ENCODE measurements at regions not wholly inside any gene's neighbourhood (a gene's known extent, or its start where the extent isn't known, plus 50 kb on each side); places are given as distances from the start of the nearest gene placed in this dataset.
A peak's percentile ranks its signal among the peaks of the same experiment; 100 is the strongest.

DNA sequence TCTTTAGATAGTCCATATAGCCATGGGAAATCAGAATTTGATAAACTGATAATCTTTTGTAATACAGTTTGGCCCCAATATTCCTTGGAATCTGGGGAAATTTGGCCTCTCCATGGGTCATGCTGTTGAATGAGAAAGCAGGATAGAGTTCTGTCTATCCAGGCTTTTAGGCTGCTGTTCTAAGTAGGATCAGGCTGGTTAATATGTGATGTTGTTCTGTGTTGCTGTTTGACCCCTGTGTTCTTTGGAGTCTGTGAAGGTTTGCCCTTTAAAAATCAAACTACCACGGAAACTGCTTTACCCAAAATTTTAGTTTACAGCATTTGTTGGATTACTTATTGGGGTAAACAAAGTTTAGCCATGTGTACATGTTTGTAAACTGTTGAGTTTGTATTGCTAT, 114.5 kb downstream of the ZNF330 start:
- Histone ChIP-seq H3K4me1 (peaks cover 0 to 15% (median 8%) of the 10 kb centered on the region in 4 donors), H3K27me3 (no peaks in the 10 kb centered on the region), H3K36me3 (no peaks in the 10 kb centered on the region), H3K4me3 (no peak overlapping the region), H3K9me3 (no peaks in the 10 kb centered on the region), H3K27ac (peak overlapping the region in 1 of 4 donors; percentile 83)
- intact Hi-C loops (cut with DNase I) = loop anchor here (10.0 kb wide), 1 partner anchor 300 kb away; the partner anchor contains the start of gene IL15
- 79 to 86% methylated on average over 1 of the region's 1 CpG for WGBS, 2 donors
- no peak for DNase-seq
- TF ChIP-seq POLR2AphosphoS5 (IDR thresholded peaks at IDR 0.05) = no peak
- TF ChIP-seq POLR2A (IDR thresholded peaks at IDR 0.05) = no peak
- TF ChIP-seq EP300 (IDR thresholded peaks at IDR 0.05) = no peak
- TF ChIP-seq, protein P1, sequence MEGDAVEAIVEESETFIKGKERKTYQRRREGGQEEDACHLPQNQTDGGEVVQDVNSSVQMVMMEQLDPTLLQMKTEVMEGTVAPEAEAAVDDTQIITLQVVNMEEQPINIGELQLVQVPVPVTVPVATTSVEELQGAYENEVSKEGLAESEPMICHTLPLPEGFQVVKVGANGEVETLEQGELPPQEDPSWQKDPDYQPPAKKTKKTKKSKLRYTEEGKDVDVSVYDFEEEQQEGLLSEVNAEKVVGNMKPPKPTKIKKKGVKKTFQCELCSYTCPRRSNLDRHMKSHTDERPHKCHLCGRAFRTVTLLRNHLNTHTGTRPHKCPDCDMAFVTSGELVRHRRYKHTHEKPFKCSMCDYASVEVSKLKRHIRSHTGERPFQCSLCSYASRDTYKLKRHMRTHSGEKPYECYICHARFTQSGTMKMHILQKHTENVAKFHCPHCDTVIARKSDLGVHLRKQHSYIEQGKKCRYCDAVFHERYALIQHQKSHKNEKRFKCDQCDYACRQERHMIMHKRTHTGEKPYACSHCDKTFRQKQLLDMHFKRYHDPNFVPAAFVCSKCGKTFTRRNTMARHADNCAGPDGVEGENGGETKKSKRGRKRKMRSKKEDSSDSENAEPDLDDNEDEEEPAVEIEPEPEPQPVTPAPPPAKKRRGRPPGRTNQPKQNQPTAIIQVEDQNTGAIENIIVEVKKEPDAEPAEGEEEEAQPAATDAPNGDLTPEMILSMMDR (IDR thresholded peaks at IDR 0.05) = no peak

DNA sequence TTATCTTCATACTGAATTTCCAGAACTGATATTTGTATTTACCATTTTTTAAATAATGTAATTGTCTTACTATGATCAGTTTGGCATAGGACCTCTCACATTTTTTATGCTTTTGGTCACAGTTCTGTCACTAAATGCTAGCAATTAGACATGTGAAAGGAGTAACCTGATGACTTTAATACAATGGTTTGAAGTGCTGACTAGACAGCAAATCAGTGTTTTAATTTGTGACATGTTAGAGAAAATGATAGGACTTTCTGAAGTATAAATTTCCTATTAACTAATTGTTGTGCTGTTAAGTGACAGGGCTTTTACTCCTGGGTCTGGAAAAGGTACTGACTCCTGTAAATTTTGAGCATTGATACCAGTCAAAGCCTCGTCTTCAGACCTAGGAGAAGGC, 117.5 kb downstream of the ZNF330 start:
- WGBS, 2 donors = 90 to 95% methylated on average over 1 of the region's 1 CpG
- no peaks in the 10 kb centered on the region for H3K27me3 ChIP-seq
- intact Hi-C loops (cut with DNase I) = loop anchor here (10.0 kb wide), 1 partner anchor 297 kb away; the partner anchor contains the start of gene IL15
- no peak overlapping the region for H3K4me3 ChIP-seq
- H3K4me1 ChIP-seq = peaks cover 0 to 14% (median 8%) of the 10 kb centered on the region in 4 donors
- TF ChIP-seq EP300 (IDR thresholded peaks at IDR 0.05) (no peak), POLR2A (IDR thresholded peaks at IDR 0.05) (no peak)
- TF ChIP-seq, protein P1 (IDR thresholded peaks at IDR 0.05) = no peak
- H3K36me3 ChIP-seq = no peaks in the 10 kb centered on the region
- no peak overlapping the region for H3K27ac ChIP-seq
- no peaks in the 10 kb centered on the region for H3K9me3 ChIP-seq
- DNase-seq = no peak

DNA sequence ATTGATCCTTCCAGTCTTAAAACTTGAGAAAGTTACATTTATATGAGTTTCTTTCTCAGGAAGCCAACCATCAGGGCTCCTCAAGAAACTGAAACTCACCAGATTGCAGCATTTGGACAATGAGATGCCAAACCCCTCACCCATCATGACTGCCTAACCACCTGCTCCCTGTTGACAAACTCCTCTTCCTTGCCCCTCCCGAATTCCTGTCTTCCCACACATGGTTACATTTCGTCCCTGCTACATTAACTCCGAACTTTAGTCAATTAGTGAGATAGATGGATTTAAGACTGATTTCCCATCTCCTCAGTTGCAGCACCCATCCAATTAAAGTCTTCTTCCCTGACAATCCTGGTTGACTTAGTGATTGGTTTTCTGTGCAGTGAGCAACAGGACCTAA, 118.7 kb downstream of the ZNF330 start:
- no peak for TF ChIP-seq POLR2AphosphoS5 (IDR thresholded peaks at IDR 0.05)
- TF ChIP-seq, protein P1 (IDR thresholded peaks at IDR 0.05) = no peak
- TF ChIP-seq POLR2A (IDR thresholded peaks at IDR 0.05) = no peak
- TF ChIP-seq EP300 (IDR thresholded peaks at IDR 0.05) = no peak
- 81 to 82% methylated on average over 3 of the region's 3 CpGs for WGBS, 2 donors
- H3K4me3 ChIP-seq = no peak overlapping the region
- no peak overlapping the region for H3K27ac ChIP-seq
- no peaks in the 10 kb centered on the region for H3K27me3 ChIP-seq
- no peaks in the 10 kb centered on the region for H3K9me3 ChIP-seq
- H3K4me1 ChIP-seq = peaks cover 0 to 9% (median 1%) of the 10 kb centered on the region in 4 donors
- no peak for DNase-seq
- no peaks in the 10 kb centered on the region for H3K36me3 ChIP-seq
- intact Hi-C loops (cut with DNase I) = loop anchor here (10.0 kb wide), 1 partner anchor 295 kb away; the partner anchor contains the start of gene IL15

DNA sequence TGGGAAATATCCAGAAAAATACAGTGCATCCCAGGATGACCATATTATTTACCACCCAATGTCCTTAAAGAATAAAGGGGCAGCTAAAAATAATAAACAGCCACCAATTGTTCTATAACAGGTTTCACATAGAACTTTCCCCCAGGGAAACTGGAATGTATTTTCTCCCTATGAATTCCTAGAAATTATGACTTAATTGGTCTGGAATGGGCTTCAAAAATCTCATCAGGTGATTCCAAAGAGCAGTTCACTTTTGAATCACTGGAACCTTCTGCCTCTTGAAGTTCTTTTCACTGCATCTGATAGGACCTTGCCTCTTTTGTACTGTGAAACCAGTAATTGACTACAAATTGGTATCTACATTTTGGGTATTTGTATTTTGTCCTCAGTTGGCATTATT, 119.3 kb downstream of the ZNF330 start:
- Histone ChIP-seq H3K4me1 (peaks cover 0 to 7% (median 0%) of the 10 kb centered on the region in 4 donors), H3K4me3 (no peak overlapping the region), H3K9me3 (no peaks in the 10 kb centered on the region), H3K27me3 (no peaks in the 10 kb centered on the region), H3K27ac (no peak overlapping the region), H3K36me3 (no peaks in the 10 kb centered on the region)
- no peak for TF ChIP-seq POLR2AphosphoS5 (IDR thresholded peaks at IDR 0.05)
- no peak for TF ChIP-seq POLR2A (IDR thresholded peaks at IDR 0.05)
- DNase-seq = no peak
- intact Hi-C loops (cut with DNase I) = loop anchor here (10.0 kb wide), 2 partner anchors 295 to 755 kb away; partner anchors contain the start of gene IL15

DNA sequence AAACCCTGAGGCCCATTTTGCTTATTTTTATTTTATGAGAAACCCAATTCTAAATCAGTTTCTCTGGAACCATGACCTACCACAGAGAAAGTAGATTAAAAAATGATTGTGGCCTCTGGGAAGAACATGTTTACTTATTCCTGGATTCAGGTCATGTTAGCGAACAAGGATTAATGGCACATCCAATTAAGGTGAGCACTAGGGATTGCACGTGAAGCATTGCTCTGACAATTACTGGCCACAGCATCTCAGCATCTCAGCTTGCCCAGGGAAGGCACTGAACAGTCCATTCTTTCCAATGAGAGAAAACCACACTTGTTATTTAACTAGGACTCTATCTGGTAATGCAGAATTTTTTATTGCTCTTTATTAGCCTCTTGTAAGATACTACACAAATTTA, 119.8 kb downstream of the ZNF330 start:
- WGBS, 2 donors = 90 to 94% methylated on average over 2 of the region's 2 CpGs
- H3K4me3 ChIP-seq = no peak overlapping the region
- no peak for DNase-seq
- H3K9me3 ChIP-seq = no peaks in the 10 kb centered on the region
- H3K4me1 ChIP-seq = peaks cover 0 to 7% (median 0%) of the 10 kb centered on the region in 4 donors
- TF ChIP-seq, protein P1 (IDR thresholded peaks at IDR 0.05) = no peak
- no peak for TF ChIP-seq POLR2A (IDR thresholded peaks at IDR 0.05)
- TF ChIP-seq POLR2AphosphoS5 (IDR thresholded peaks at IDR 0.05) = no peak
- TF ChIP-seq EP300 (IDR thresholded peaks at IDR 0.05) = no peak
- no peaks in the 10 kb centered on the region for H3K36me3 ChIP-seq
- intact Hi-C loops (cut with DNase I) = loop anchor here (10.0 kb wide), 1 partner anchor 754 kb away; no protein-coding TSS in a partner anchor
- H3K27me3 ChIP-seq = no peaks in the 10 kb centered on the region
- no peak overlapping the region for H3K27ac ChIP-seq
